ENCODE measurements at regions not wholly inside any gene's neighbourhood (a gene's known extent, or its start where the extent isn't known, plus 50 kb on each side); places are given as distances from the start of the nearest gene placed in this dataset.
"Not testable (repeated sequence)": the region's sequence is repeated elsewhere in the genome, so short reads cannot be mapped to it uniquely, and the experiment has no call there.

DNA sequence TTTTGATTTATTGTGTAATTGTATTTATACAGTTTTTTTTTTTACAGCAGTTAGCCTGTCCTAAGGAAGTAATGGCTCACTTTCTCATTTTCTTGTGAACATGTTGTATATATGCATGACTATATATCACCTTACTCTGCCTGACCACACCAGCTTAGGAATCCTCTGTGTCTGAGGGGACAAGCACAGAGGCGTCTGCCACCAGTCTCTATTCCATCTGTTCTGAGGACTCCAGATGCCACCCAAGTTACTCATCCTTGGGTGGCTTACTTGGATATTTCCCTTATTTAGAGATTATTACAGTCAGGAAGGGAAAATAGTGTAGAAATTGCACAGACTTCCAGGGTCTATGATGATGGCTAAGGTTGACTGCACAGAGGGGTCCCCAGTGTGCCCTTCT, 256.3 kb upstream of the C9orf72 start:
- Histone ChIP-seq H3K36me3 (ENCODE audit: control insufficient read depth in 4 of 4, insufficient read depth in 4 of 4, low read length in 3 of 4) (no peaks in the 10 kb centered on the region), H3K4me1 (ENCODE audit: control extremely low read depth in 1 of 4, control insufficient read depth in 4 of 4, insufficient read depth in 4 of 4, low read length in 3 of 4) (no peaks in the 10 kb centered on the region), H3K27me3 (replicated peaks in 2 of 5; ENCODE audit: control insufficient read depth in 4 of 5, insufficient read depth in 5 of 5, low read length in 4 of 5) (no peaks in the 10 kb centered on the region), H3K4me3 (ENCODE audit: control insufficient read depth in 1 of 7, extremely low read depth in 1 of 7, insufficient read depth in 4 of 7, low read depth in 2 of 7, low read length in 6 of 7) (no peak overlapping the region), H3K9me3 (ENCODE audit: control extremely low read depth in 1 of 5, control insufficient read depth in 4 of 5, insufficient read depth in 2 of 5, low read depth in 1 of 5, low read length in 4 of 5) (no peaks in the 10 kb centered on the region), H3K27ac (ENCODE audit: insufficient read depth in 1 of 2, low read depth in 1 of 2, low read length in 2 of 2, poor library complexity in 1 of 2, severe bottlenecking in 2 of 2) (no peak overlapping the region)
- no CpG with 5 or more reads among the region's 1 CpG for WGBS (ENCODE audit: insufficient coverage)
- POLR2A ChIA-PET = no interaction called here
- CTCF ChIA-PET = no interaction called here
- DNase-seq = no peak

DNA sequence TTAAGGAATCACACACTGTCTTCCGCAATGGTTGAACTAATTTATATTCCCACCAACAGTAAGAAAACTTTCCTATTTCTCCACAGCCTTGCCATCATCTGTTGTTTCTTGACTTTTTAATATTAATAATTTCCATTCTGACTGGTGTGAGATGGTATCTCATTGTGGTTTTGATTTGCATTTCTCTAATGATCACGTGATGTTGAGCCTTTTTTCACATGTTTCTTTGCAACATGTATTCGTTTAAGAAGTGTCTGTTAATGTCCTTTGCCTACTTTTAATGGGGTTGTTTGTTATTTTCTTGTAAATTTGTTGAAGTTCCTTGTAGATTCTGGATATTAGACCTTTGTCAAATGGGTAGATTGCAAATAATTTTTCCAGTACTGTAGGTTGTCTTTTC, 258.8 kb upstream of the C9orf72 start:
- H3K27ac ChIP-seq (ENCODE audit: insufficient read depth in 1 of 2, low read depth in 1 of 2, low read length in 2 of 2, poor library complexity in 1 of 2, severe bottlenecking in 2 of 2); CTCF ChIA-PET; H3K27me3 ChIP-seq (replicated peaks in 2 of 5; ENCODE audit: control insufficient read depth in 4 of 5, insufficient read depth in 5 of 5, low read length in 4 of 5); POLR2A ChIA-PET; H3K4me3 ChIP-seq (ENCODE audit: control insufficient read depth in 1 of 7, extremely low read depth in 1 of 7, insufficient read depth in 4 of 7, low read depth in 2 of 7, low read length in 6 of 7); DNase-seq; H3K9me3 ChIP-seq (ENCODE audit: control extremely low read depth in 1 of 5, control insufficient read depth in 4 of 5, insufficient read depth in 2 of 5, low read depth in 1 of 5, low read length in 4 of 5); H3K4me1 ChIP-seq (ENCODE audit: control extremely low read depth in 1 of 4, control insufficient read depth in 4 of 4, insufficient read depth in 4 of 4, low read length in 3 of 4); H3K36me3 ChIP-seq (ENCODE audit: control insufficient read depth in 4 of 4, insufficient read depth in 4 of 4, low read length in 3 of 4): not testable (repeated sequence)
- 80% methylated on average over 1 of the region's 3 CpGs for WGBS (ENCODE audit: insufficient coverage)

DNA sequence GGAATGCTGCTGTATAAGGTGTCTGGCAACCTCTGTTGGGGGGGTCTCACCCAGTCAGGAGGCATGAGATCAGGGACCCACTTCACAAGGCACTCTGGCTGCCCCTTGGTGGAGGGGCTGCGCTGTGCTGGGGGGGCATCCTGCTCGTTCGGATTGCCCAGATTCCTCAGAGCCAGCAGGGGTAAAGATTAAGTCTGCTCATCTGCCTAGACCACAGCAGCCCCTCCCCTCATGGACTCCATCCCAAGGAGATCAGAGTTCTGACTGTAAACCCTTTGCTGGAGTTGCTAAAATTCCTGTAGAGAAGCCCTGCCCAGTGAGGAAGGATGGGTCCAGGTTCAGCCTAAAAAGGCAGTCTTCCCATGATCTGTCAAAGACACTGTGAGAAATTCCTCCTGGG, 262.0 kb upstream of the C9orf72 start:
- ChIA-PET CTCF (interaction anchor here (1.0 kb wide), 1 partner anchor 10 kb away, joined by 4 read pairs; no protein-coding TSS in a partner anchor), POLR2A (no interaction called here)
- no peaks in the 10 kb centered on the region for H3K9me3 ChIP-seq (ENCODE audit: control extremely low read depth in 1 of 5, control insufficient read depth in 4 of 5, insufficient read depth in 2 of 5, low read depth in 1 of 5, low read length in 4 of 5)
- no peaks in the 10 kb centered on the region for H3K27me3 ChIP-seq (replicated peaks in 2 of 5; ENCODE audit: control insufficient read depth in 4 of 5, insufficient read depth in 5 of 5, low read length in 4 of 5)
- H3K27ac ChIP-seq (ENCODE audit: insufficient read depth in 1 of 2, low read depth in 1 of 2, low read length in 2 of 2, poor library complexity in 1 of 2, severe bottlenecking in 2 of 2) = no peak overlapping the region
- DNase-seq = no peak
- H3K4me3 ChIP-seq (ENCODE audit: control insufficient read depth in 1 of 7, extremely low read depth in 1 of 7, insufficient read depth in 4 of 7, low read depth in 2 of 7, low read length in 6 of 7) = no peak overlapping the region
- 86% methylated on average over 3 of the region's 3 CpGs for WGBS (ENCODE audit: insufficient coverage)
- H3K36me3 ChIP-seq (ENCODE audit: control insufficient read depth in 4 of 4, insufficient read depth in 4 of 4, low read length in 3 of 4) = no peaks in the 10 kb centered on the region
- H3K4me1 ChIP-seq (ENCODE audit: control extremely low read depth in 1 of 4, control insufficient read depth in 4 of 4, insufficient read depth in 4 of 4, low read length in 3 of 4) = no peaks in the 10 kb centered on the region

DNA sequence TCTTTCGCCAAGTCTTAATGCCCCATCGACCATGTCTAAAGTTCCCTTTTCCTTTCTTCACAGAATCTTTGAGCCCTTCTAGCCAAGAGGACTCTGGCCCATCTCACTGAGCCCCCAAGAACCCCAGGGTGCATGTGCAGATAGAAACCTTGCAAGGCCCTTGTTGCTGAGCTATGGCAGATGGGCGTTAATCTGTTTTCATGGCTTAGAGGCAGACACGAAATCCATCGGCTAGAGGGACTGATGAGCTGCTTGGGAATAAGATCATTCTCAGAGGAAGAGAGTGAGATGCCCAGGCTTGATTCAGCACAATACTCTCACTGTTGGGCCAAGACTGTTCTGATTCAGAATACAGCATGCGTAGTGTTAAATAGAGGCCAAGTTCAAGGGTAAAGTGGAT, 262.5 kb upstream of the C9orf72 start:
- POLR2A ChIA-PET = no interaction called here
- 99% methylated on average over 6 of the region's 6 CpGs for WGBS (ENCODE audit: insufficient coverage)

DNA sequence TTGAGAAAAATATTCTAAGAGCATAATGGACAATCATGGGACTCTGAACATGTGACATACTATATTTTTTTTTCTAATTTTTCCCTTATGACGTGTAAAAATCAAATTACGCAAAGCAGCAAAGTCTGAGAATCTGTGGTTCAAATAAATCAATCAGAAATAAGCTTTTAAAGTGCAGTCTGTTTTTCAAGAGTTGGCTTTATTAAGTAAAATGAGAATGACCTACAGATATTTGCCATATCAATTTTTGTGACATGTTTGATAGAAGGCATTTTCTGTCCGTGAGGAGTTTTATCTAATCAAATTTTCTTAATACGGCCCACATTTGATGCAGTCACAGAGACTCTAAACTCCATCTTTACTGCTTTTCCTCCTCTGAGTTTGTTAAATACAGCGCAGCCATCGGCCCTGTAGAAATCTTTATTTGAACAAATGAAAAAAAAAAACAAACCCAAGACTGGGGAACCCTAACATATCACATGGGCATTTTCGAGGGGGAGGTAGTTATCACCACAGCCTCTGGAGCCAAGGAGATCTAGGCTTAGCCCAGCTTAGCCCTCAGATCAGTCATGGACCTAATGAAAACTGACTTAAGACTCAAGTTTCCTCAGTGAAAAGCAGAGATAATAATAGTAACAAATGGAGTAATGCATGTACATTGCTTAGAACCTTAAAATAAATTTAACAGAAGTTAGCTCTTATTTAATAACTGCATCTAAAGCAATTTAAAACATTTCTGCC, 263.6 kb upstream of the C9orf72 start:
- ChIA-PET POLR2A (no interaction called here), CTCF (interaction anchor here (0.6 kb wide), 1 partner anchor 703 kb away, joined by 3 read pairs; no protein-coding TSS in a partner anchor)
- Histone ChIP-seq H3K4me1 (ENCODE audit: control extremely low read depth in 1 of 4, control insufficient read depth in 4 of 4, insufficient read depth in 4 of 4, low read length in 3 of 4) (no peaks in the 10 kb centered on the region), H3K27me3 (replicated peaks in 2 of 5; ENCODE audit: control insufficient read depth in 4 of 5, insufficient read depth in 5 of 5, low read length in 4 of 5) (no peaks in the 10 kb centered on the region), H3K36me3 (ENCODE audit: control insufficient read depth in 4 of 4, insufficient read depth in 4 of 4, low read length in 3 of 4) (no peaks in the 10 kb centered on the region), H3K9me3 (ENCODE audit: control extremely low read depth in 1 of 5, control insufficient read depth in 4 of 5, insufficient read depth in 2 of 5, low read depth in 1 of 5, low read length in 4 of 5) (no peaks in the 10 kb centered on the region), H3K27ac (ENCODE audit: insufficient read depth in 1 of 2, low read depth in 1 of 2, low read length in 2 of 2, poor library complexity in 1 of 2, severe bottlenecking in 2 of 2) (no peak overlapping the region), H3K4me3 (ENCODE audit: control insufficient read depth in 1 of 7, extremely low read depth in 1 of 7, insufficient read depth in 4 of 7, low read depth in 2 of 7, low read length in 6 of 7) (no peak overlapping the region)
- no peak for DNase-seq
- WGBS (ENCODE audit: insufficient coverage) = 91% methylated on average over 4 of the region's 7 CpGs

More for the DNA sequence above, 262.5 kb upstream of the C9orf72 start:
- H3K36me3 ChIP-seq (ENCODE audit: control insufficient read depth in 4 of 4, insufficient read depth in 4 of 4, low read length in 3 of 4) = no peaks in the 10 kb centered on the region
- H3K4me3 ChIP-seq (ENCODE audit: control insufficient read depth in 1 of 7, extremely low read depth in 1 of 7, insufficient read depth in 4 of 7, low read depth in 2 of 7, low read length in 6 of 7) = no peak overlapping the region
- CTCF ChIA-PET = interaction anchor here (1.0 kb wide), 1 partner anchor 9 kb away, joined by 4 read pairs; no protein-coding TSS in a partner anchor
- no peaks in the 10 kb centered on the region for H3K9me3 ChIP-seq (ENCODE audit: control extremely low read depth in 1 of 5, control insufficient read depth in 4 of 5, insufficient read depth in 2 of 5, low read depth in 1 of 5, low read length in 4 of 5)
- DNase-seq = no peak
- no peaks in the 10 kb centered on the region for H3K27me3 ChIP-seq (replicated peaks in 2 of 5; ENCODE audit: control insufficient read depth in 4 of 5, insufficient read depth in 5 of 5, low read length in 4 of 5)
- no peaks in the 10 kb centered on the region for H3K4me1 ChIP-seq (ENCODE audit: control extremely low read depth in 1 of 4, control insufficient read depth in 4 of 4, insufficient read depth in 4 of 4, low read length in 3 of 4)
- no peak overlapping the region for H3K27ac ChIP-seq (ENCODE audit: insufficient read depth in 1 of 2, low read depth in 1 of 2, low read length in 2 of 2, poor library complexity in 1 of 2, severe bottlenecking in 2 of 2)

DNA sequence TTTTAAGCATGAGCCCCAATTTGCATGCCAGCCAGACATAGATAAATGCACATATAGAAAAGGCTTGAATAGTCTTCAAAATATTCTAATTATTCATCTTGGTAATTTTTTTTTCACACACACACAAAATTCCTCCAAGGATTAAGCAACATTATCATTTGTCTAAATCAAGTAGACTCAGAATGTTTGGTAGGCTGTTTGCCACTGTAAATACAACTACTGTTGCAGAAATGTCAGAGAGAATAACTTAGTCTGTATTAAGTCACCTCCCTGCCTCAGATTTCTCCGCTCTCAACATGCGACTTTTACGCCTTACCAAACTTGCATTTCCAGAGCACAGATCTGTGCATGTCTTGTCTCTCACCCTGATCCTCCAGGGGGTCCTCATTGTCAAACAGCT, 265.6 kb upstream of the C9orf72 start:
- ChIA-PET CTCF (no interaction called here), POLR2A (no interaction called here)
- no peaks in the 10 kb centered on the region for H3K36me3 ChIP-seq (ENCODE audit: control insufficient read depth in 4 of 4, insufficient read depth in 4 of 4, low read length in 3 of 4)
- WGBS (ENCODE audit: insufficient coverage) = 100% methylated on average over 3 of the region's 3 CpGs
- H3K27me3 ChIP-seq (replicated peaks in 2 of 5; ENCODE audit: control insufficient read depth in 4 of 5, insufficient read depth in 5 of 5, low read length in 4 of 5) = no peaks in the 10 kb centered on the region
- H3K4me1 ChIP-seq (ENCODE audit: control extremely low read depth in 1 of 4, control insufficient read depth in 4 of 4, insufficient read depth in 4 of 4, low read length in 3 of 4) = no peaks in the 10 kb centered on the region
- no peaks in the 10 kb centered on the region for H3K9me3 ChIP-seq (ENCODE audit: control extremely low read depth in 1 of 5, control insufficient read depth in 4 of 5, insufficient read depth in 2 of 5, low read depth in 1 of 5, low read length in 4 of 5)
- DNase-seq = no peak
- H3K27ac ChIP-seq (ENCODE audit: insufficient read depth in 1 of 2, low read depth in 1 of 2, low read length in 2 of 2, poor library complexity in 1 of 2, severe bottlenecking in 2 of 2) = no peak overlapping the region
- no peak overlapping the region for H3K4me3 ChIP-seq (ENCODE audit: control insufficient read depth in 1 of 7, extremely low read depth in 1 of 7, insufficient read depth in 4 of 7, low read depth in 2 of 7, low read length in 6 of 7)

DNA sequence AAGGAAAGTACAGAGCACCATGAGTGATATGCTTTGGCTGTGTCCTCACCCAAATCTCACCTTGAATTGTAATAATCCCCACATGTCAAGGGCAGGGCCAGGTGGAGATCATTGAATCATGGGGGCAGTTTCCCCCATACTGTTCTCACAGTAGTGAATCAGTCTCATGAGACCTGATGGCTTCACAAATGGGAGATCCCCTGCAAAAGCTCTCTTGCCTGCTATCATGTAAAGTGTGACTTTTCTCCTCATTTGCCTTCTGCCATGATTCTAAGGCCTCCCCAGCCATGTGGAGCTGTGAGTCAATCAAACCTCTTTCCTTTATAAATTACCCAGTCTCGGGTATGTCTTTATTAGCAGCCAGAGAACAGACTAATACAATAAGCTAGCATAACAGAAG, 266.5 kb upstream of the C9orf72 start:
- WGBS (ENCODE audit: insufficient coverage) = no CpG with 5 or more reads among the region's 1 CpG
- H3K4me1 ChIP-seq (ENCODE audit: control extremely low read depth in 1 of 4, control insufficient read depth in 4 of 4, insufficient read depth in 4 of 4, low read length in 3 of 4); POLR2A ChIA-PET; H3K9me3 ChIP-seq (ENCODE audit: control extremely low read depth in 1 of 5, control insufficient read depth in 4 of 5, insufficient read depth in 2 of 5, low read depth in 1 of 5, low read length in 4 of 5); H3K36me3 ChIP-seq (ENCODE audit: control insufficient read depth in 4 of 4, insufficient read depth in 4 of 4, low read length in 3 of 4); H3K27me3 ChIP-seq (replicated peaks in 2 of 5; ENCODE audit: control insufficient read depth in 4 of 5, insufficient read depth in 5 of 5, low read length in 4 of 5); CTCF ChIA-PET; DNase-seq; H3K27ac ChIP-seq (ENCODE audit: insufficient read depth in 1 of 2, low read depth in 1 of 2, low read length in 2 of 2, poor library complexity in 1 of 2, severe bottlenecking in 2 of 2); H3K4me3 ChIP-seq (ENCODE audit: control insufficient read depth in 1 of 7, extremely low read depth in 1 of 7, insufficient read depth in 4 of 7, low read depth in 2 of 7, low read length in 6 of 7): not testable (repeated sequence)
